Epidermal melanocyte (primary cell): ENCODE measurements at regions not wholly inside any gene's neighbourhood (a gene's known extent, or its start where the extent isn't known, plus 50 kb on each side); places are given as distances from the start of the nearest gene placed in this dataset.
A peak's percentile ranks its signal among the peaks of the same experiment; 100 is the strongest.
"Not testable (repeated sequence)": the region's sequence is repeated elsewhere in the genome, so short reads cannot be mapped to it uniquely, and the experiment has no call there.

Experiments
- DNase-seq: peaks from one replicate; pipeline ENCODE4 v3.0.0; 2011; ENCODE audit warnings: low spot score; ENCODE audit not compliant: insufficient read length

- no peak for DNase-seq
Observed at GRCh38 chr2:12436935-12437561, 279.7 kb upstream of the TRIB2 start.

GRCh38 chr2:12440731-12441130 is 276.0 kb upstream of the TRIB2 start:
- DNase-seq, result no peak

- no peak for DNase-seq
Observed at GRCh38 chr2:12441750-12442475, 274.8 kb upstream of the TRIB2 start.

GRCh38 chr2:12442476-12442847 is 274.3 kb upstream of the TRIB2 start:
- no peak for DNase-seq

GRCh38 chr2:12448846-12449505 is 267.8 kb upstream of the TRIB2 start:
- no peak for DNase-seq

GRCh38 chr2:12451726-12452125 is 265.0 kb upstream of the TRIB2 start:
- no peak for DNase-seq

- DNase-seq, result no peak
Observed at GRCh38 chr2:12452185-12452584, 264.6 kb upstream of the TRIB2 start.

GRCh38 chr2:12453731-12454130 is 263.0 kb upstream of the TRIB2 start:
- no peak for DNase-seq

GRCh38 chr2:12455661-12456060 is 261.1 kb upstream of the TRIB2 start:
- no peak for DNase-seq

- peak; percentile 61 for DNase-seq
Observed at GRCh38 chr2:12456293-12457106, 260.2 kb upstream of the TRIB2 start.

- DNase-seq, result no peak
Observed at GRCh38 chr2:12457831-12458230, 258.9 kb upstream of the TRIB2 start.

GRCh38 chr2:12463189-12463588 is 253.5 kb upstream of the TRIB2 start:
- no peak for DNase-seq

- no peak for DNase-seq
Observed at GRCh38 chr2:12465631-12466135, 251.1 kb upstream of the TRIB2 start.

GRCh38 chr2:12467303-12467702 is 249.4 kb upstream of the TRIB2 start:
- DNase-seq, result no peak

GRCh38 chr2:12469141-12469561 is 247.6 kb upstream of the TRIB2 start:
- DNase-seq, result no peak

- DNase-seq, result not testable (repeated sequence)
Observed at GRCh38 chr2:12472265-12472664, 244.5 kb upstream of the TRIB2 start.

GRCh38 chr2:12478151-12479064 is 238.3 kb upstream of the TRIB2 start:
- no peak for DNase-seq

- no peak for DNase-seq
Observed at GRCh38 chr2:12479065-12479601, 237.6 kb upstream of the TRIB2 start.

- no peak for DNase-seq
Observed at GRCh38 chr2:12484536-12485115, 232.1 kb upstream of the TRIB2 start.
